GM12865 (cell line): ENCODE measurements at regions not wholly inside any gene's neighbourhood (a gene's known extent, or its start where the extent isn't known, plus 50 kb on each side); places are given as distances from the start of the nearest gene placed in this dataset.
"Not testable (repeated sequence)": the region's sequence is repeated elsewhere in the genome, so short reads cannot be mapped to it uniquely, and the experiment has no call there.

ENCODE experiments used
- DNase-seq: peaks from one replicate; pipeline ENCODE4 v3.0.0; 2010; ENCODE audit warnings: low read depth
- H3K4me3 ChIP-seq: 2 replicates; pipeline ENCODE4 v1.5.1; 2011; ENCODE audit warnings: mild to moderate bottlenecking, low read depth, low read length, control low read depth
- CTCF ChIP-seq: IDR thresholded peaks from 2 replicates; pipeline ENCODE4 v1.5.1; 2011; ENCODE audit warnings: low read length, control low read depth, low read depth, inconsistent platforms; ENCODE audit not compliant: insufficient read depth; ENCODE audit errors: missing control alignments

GRCh38 chr12:107515446-107515958 is 170.1 kb upstream of the PWP1 start:
- TF ChIP-seq CTCF = no peak
- H3K4me3 ChIP-seq = no peak overlapping the region
- peak; percentile 56 for DNase-seq

GRCh38 chr12:107517816-107518215 is 167.8 kb upstream of the PWP1 start:
- DNase-seq, H3K4me3 ChIP-seq: not testable (repeated sequence)

GRCh38 chr12:107518868-107519267 is 166.7 kb upstream of the PWP1 start:
- no peak overlapping the region for H3K4me3 ChIP-seq
- TF ChIP-seq CTCF = no peak
- no peak for DNase-seq

- no peak for TF ChIP-seq CTCF
- no peak for DNase-seq
- no peak overlapping the region for H3K4me3 ChIP-seq
Measured at GRCh38 chr12:107519906-107520859, 165.4 kb upstream of the PWP1 start.

- H3K4me3 ChIP-seq = no peak overlapping the region
- no peak for TF ChIP-seq CTCF
- no peak for DNase-seq
Measured at GRCh38 chr12:107521826-107522355, 163.7 kb upstream of the PWP1 start.

- peak; percentile 12 for TF ChIP-seq CTCF
- no peak overlapping the region for H3K4me3 ChIP-seq
- no peak for DNase-seq
Measured at GRCh38 chr12:107522692-107523477, 162.7 kb upstream of the PWP1 start.
